NOMO-1 (cell line): ENCODE measurements at regions not wholly inside any gene's neighbourhood (a gene's known extent, or its start where the extent isn't known, plus 50 kb on each side); places are given as distances from the start of the nearest gene placed in this dataset.
"Not testable (repeated sequence)": the region's sequence is repeated elsewhere in the genome, so short reads cannot be mapped to it uniquely, and the experiment has no call there.

Experiments
- DNase-seq, 2 experiments: peaks; one replicate each; lab custom pipeline; 2025; ENCODE audit not compliant: unreplicated experiment in 2 of 2; lab: John Stamatoyannopoulos, UW

DNA sequence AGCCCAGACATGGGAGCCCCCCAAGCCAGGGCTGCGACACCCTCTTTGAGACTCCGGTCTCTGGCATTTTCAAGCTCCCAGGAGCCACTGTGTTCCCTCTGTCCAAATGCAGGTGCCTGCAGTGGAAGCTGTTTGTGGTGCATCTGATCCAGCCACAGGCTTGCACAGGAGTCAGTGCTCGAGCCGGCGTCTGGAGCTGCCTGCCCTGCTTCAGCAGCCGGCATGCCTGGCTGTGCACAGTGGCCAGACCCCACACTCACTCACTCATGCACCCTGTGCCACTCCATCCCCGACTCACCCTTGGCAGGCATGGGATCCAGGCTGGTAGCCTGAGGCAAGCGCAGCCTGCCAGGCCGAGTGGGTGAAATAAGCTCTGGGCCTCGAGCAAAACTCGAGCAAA is 555.0 kb upstream of the CCDC54 start:
- no peak for DNase-seq

DNA sequence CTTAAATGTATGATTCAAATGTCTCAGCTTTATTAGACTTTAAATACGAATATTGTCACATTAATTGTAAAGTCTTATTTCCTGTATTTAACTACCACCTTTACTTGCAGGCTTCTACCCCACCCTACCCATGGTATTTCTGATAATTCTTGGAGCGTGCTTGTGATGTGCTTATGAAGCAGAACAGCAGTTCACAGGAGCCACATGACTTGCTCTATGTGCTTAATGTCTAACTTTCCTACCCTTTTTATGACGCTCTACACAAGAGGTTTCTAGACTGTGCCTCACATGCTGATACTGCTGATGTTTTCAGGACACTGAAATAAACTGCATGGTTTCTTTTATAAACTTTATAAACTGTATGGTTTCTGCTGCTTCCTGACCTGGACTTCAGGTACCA is 553.5 kb upstream of the CCDC54 start:
- DNase-seq, result no peak

DNA sequence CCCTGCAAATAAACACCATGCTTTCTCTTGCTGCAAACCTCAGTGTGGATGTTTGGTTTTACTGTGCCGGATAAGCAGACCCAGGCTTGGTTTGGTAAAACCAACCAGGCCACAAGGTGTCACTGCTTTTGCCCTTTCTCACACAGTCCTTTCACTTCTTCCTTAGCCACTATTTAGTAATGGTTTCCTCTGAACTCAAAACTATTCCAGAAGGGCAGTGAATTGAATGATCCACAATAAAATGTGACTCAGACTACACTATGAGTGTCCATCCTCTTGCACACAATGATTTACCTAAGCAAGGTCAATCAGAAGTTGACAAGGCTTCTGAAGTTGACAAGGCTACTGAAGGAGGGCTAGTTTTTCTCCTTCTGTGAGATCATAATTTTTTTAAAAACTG is 552.4 kb upstream of the CCDC54 start:
- no peak for DNase-seq

DNA sequence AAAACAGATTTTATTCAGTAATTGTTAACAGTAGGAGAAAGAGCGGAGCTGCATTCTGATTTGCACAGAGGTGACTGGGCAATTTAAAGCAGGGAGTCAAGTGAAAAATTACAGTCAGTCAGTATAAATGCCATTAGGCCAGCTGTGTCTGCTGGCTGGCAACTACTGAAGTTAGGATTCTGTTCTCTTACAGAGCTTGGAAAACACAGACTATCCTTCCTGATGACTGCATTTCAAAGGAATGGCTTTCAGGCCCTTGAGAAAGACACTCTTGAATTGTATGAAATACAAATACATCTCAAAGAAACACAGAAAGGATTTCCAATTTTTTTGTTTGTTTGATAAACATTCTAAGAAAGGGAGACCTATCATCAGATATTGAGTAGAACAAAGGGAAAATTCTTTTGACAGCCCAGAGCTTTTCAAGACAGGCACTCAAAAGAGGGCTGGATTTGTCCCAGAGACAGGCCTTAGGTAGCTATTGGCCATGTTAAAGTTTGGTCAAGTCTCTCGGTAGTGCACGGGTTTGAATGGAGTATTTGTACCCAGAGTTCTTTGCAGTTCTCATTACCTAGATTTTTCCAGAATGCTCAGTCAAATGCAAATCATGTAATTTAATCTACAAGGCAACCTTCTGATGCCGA is 551.2 kb upstream of the CCDC54 start:
- DNase-seq, result no peak

DNA sequence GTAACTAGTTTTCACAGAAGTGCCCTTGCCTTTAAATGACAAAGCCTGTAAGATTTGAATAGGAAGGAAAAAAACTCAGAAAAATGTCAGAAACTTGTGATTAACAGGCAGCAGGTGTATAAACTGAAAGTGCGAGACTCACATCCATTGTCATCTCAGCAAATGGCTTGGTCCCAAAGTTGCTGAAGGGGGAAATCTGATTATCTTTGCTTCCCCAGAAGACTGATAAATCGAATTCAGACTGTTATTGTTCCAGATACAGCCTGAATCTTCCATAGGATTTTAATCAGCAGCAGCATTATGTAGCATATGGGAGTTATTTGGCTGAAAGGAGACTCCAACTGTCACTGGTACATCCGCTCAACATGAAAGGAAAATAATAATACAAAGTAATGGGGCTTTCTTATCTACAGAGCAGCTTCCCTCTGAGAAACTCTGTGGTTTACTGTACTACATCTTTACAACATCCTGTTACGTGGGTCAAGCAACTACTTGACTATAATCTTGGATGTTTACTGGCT is 550.4 kb upstream of the CCDC54 start:
- DNase-seq, result no peak

DNA sequence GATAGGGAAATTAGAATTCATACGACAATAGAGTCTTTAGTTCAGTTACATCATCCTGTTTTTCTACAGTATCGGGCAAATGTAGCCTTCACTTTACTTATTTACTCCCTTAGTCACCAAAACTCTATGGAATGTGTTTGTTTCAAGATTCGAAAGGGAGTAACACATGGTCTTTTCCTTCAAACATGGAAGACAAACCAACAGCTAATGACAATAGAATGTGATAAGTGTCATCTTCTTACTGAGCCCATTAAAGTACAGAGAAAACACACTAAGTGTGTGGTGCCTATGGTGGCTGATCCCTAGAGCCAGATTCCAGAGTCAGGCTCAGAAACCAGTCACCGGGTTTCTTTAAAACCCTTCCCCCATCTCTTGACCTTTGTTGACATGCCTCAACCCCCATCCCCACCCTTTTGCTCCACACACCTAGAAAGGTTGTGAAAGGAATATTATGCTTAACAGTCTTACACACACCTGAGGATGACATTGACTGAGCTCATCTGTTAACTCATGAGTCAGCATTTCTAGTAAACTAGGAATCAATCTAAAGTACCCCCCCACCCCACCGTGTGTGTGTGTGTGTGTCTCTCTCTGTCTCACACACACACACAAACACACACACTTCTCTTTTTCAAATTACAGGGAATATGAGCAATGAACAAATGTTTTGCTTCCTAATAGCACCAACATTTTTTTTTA is 549.6 kb upstream of the CCDC54 start:
- no peak for DNase-seq

DNA sequence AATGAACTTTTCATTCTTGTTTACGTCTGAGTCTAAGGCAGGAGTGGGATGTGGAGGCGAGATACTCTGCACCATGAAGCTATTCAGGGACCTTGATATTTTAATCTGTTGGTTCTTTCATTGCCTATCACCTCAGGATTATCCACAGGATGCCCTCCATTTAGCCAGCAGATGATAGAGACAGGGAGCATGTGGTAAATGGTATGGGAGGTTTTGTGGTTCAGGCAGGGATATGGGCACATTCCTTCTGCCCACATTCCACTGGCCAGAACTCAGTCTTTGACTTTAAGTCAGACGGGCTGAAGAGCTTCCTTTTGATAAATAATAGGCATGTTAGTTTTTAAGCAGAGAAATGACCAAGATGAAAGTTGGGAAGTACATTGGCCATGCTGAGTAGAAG is 548.0 kb upstream of the CCDC54 start:
- DNase-seq, result no peak

DNA sequence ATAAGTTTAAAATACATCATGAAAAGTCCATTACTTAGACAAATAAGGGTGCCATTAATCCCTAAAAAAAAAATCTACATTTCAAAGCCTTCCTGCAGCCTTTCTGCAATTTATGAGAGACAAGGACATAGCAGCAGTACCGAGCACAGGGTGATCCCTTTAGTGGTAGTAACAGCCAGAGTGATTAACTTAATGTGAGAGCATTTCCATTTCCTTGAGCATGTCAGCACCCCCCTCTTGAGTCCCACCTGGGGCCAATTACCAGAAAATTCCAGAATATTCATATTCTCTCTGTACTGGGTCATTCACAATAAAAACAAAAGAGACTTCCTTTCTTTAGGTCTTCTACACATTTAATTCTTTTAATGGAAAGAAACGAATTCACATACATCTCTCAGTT is 546.9 kb upstream of the CCDC54 start:
- no peak for DNase-seq

DNA sequence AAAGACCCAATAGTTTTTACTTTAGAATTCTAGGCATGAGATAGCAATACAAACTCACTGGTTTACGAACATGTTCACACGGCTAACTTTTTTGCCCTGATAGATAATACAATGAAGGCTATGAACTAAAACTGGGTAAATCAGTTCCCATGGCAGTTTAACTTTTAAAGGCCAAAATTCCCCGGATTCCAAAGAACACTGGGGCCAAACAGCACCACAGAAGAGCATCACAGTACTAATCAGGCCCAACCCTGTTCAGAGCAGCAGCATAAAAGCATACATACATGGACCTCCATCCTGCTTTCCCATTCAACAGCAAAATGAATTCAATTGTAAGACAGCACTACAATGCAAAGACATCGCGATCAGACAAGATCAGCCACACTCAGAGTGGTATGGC is 540.3 kb upstream of the CCDC54 start:
- DNase-seq, result no peak

DNA sequence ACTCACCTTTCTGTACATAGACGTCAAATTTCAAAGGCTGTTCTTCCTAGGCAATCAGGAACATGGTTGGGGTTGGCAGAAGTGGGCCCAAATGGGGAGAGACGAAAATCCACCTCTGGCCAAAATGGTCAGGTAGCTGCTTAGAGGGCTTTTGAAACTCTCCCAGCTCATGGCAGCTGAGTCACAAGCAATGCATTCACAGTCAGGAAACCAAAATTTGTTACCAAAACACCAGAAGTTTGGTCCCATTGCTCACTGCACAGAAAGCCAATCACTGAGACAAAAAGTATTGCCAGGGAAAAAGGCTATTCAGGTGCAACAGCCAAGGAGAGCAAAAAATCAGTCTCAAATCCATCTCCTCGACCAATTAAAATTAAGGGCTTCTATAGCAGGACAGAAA is 539.6 kb upstream of the CCDC54 start:
- DNase-seq, result no peak

DNA sequence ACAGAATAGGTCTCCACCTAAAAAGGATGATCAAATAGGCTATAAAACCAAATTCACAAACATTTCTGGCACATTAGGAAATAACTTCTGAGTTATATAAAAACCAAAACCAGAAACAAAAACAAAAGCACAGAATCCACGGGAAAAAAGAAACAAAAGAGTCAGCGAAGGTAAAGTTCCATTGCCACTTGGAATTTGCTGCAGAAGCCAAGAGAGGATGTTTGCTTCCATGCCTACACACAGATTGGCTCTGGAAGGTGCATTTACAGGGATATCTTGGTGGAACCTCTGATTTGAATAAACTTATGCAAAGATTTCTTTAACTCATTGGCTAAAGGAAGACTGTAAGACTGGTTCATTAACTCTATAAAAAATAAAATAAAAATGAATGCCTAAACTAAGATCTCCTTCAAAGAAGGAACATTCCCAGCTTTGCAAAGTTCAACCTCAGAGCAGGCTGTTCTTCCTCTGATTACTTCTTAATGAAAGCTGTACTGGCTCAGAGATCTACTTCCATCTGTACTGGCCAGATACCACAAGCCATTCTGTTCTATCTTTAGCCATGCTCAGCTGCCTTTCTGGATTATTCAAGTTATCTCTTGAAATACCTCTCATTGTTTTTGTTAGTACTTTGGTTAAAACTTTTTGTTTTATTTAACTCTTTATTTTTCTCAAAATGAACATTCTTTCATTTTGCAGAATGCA is 537.5 kb upstream of the CCDC54 start:
- DNase-seq, result no peak

DNA sequence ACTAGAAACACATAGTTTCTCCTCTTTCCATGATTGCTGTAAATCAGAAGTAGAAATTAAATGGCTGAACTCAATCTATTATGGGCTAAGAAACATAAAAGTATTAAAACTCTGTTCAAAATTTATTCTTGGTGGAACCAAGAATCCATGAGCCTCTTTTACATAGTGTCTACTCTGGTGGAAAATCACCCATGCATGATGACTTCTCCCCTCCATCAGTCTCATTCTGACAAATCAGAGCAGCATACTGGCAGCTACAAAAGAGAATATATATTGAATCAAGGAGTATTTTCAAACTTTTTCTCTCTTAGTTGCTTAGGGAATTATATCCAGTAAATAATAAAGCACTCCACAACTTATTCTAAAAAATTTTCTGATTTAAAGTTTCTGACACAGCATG is 536.9 kb upstream of the CCDC54 start:
- no peak for DNase-seq

DNA sequence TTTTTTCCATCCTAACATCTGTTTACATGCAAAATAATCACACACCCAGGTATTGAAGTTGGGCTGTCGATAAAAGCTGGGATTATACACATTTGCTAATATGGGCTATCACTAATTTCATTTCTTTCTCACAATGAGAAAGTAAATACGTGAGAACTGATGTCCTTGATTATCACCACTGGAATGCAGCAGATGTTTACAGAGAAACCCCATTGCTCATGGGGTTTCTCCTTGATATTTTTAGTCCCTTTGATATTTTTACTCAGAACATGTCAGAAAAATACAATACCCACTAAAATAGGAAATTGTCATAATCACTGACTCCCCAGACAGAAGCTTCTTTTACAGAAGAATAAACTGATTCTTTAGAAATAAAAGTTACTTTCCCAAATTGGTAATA is 535.1 kb upstream of the CCDC54 start:
- DNase-seq, result no peak

DNA sequence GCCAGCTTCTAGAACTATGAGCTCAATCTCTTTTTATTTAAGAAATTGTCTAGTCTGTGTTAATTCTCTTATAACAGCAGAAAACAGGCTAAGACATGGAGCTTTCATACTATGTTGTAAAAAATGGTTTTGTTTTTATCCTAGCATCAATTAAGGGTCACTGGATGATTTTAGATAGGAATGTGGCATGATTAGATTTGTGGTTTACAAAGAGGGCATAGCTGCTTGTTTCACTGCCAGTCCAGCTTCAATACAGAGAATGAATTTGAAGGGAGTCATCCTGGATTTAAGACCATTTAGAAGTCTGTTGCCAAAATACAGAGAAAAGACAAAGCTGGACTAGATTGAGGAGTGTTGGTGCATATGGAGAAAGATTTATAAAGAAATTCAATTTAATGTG is 532.6 kb upstream of the CCDC54 start:
- no peak for DNase-seq

DNA sequence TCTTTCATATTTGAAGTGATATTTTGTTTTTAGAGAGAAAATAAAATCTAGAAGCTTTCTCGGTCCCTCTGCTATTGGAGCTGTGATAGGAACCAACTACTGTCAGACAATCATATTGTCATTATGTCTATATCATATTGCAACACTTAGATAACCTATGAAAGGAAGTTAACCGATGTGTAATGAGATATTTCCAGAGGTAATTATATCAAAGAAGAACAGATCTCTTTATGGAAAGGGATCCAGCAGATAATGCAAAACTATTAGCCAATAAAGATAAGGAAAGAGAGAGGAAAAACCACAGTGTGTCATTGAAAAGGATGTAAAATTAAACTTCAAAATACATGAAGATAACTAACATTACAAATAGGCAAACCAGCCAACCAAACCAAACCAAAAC is 529.1 kb upstream of the CCDC54 start:
- no peak for DNase-seq

DNA sequence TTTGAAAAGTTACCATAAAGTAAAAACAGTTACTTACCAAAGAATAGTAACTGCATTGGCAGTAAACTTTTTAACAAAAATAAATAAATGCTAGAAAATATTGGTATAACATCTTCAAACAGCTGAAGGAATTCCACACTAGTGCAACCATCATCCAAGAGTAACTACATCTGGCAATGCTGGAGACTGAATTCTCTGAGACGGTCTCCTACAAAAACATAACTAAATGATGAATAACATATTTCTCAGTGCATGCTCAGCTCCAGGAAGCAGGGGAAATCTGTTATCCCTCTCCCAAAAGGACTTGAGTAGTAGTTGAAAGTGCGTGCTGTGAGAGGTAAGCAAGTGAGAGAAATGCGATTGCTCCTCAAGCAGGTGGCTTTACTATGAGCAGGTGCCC is 526.8 kb upstream of the CCDC54 start:
- no peak for DNase-seq

DNA sequence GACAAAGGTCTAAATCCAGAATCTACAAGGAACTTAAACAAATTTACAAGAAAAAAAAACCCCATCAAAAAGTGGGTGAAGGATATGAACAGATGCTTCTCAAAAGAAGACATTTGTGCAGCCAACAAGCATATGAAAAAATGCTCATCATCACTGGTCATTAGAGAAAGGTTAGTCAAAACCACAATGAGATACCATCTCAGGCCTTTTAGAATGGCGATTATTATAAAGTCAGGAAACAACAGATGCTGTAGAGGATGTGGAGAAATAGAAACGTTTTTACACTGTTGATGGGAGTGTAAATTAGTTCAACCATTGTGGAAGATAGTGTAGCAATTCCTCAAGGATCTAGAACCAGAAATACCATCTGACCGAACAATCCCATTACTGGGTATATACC is 518.9 kb upstream of the CCDC54 start:
- not testable (repeated sequence) for DNase-seq

DNA sequence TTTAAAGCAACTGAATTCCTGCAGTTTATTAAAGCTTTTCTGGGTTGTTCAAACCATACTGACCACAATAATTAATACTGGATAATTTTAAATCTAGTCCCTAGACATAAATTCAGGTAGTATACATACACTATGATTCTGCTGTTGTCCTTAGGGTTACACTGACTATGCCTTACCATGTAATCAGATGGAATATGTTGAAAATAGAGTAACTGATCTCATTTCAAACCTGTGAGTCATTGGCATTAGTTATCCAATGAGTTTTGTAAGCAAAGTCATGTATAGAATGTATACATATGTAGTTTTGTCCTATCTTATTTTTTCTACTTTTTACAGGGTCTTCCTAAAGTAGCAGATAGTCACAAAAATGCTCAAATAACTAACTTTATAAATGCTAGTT is 517.1 kb upstream of the CCDC54 start:
- DNase-seq, result no peak

DNA sequence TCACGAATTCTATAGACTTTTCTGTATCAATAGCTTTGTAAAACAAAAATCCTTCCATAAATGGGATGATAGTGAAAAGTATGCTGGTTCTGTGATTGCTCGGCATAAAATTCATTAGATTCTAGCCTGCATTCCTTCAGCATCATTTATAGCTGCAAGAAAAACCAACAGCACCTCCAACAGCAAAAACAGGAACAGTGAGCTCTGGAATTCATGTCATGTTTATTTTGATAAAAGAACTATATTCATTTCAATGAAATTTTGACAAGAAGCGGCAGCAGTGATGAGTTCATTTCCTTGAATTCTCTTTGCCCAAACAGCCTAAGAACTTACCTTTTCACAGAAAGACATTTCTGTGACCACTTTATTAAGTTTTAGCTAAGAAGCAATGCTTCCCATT is 515.2 kb upstream of the CCDC54 start:
- DNase-seq, result no peak

DNA sequence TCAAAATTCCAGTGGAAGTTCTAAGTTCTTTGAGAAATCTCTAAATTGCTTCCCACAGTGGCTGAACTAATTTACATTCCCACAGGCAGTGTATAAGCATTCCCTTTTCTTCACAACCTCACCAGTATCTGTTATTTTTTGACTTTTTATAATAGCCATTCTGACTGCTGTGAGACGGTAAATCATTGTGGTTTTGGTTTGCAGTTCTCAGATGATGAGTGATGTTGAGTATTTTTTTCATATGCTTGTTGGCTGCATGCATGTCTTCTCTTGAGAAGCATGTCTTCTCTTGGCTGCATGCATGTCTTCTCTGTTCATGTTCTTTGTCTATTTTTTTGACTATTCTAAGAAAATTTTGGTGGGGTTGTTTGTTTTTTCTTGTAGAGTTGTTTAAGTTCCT is 499.6 kb upstream of the CCDC54 start:
- DNase-seq, result no peak

DNA sequence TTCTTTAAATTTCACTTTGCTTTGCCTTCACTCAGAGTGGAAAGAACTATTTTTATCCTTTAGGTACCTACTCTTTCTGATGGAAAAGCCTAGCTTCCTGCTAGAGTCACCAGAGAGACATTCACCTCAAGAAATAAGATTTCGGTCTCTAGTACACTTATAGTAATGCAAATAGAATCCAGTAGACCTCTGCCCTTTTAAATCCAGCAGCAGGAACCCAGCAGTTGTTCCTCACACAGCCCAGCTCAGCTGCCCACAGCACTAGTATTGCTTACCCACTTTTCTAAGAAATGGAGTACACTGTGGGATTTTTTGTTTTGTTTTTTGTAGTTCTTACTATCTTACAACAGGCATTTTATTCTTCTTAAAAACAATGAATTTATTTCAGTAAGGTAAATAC is 497.0 kb upstream of the CCDC54 start:
- DNase-seq, result no peak

DNA sequence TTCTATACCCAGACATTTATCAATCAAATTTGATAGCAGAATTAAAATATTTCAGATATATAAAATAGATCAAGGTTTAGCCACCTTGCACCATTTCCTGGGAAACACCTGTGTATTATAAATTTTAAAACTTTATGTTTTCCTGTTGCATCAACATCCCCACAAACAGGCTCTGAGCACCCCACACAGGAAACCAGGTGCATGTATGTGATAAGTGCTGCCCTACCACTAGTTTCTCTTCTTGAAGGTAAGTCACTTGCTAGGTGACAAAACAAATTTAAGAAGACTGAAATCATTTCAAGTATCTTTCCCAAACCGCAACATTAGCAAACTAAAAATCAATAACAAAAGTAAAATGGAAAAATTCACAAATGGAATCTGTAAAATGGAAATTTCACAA is 496.1 kb upstream of the CCDC54 start:
- no peak for DNase-seq
